D721Med (cell line): ENCODE measurements at regions not wholly inside any gene's neighbourhood (a gene's known extent, or its start where the extent isn't known, plus 50 kb on each side); places are given as distances from the start of the nearest gene placed in this dataset.
A peak's percentile ranks its signal among the peaks of the same experiment; 100 is the strongest.
"Not testable (repeated sequence)": the region's sequence is repeated elsewhere in the genome, so short reads cannot be mapped to it uniquely, and the experiment has no call there.

ENCODE experiments used
- DNase-seq: peaks from one replicate; pipeline ENCODE4 v3.0.0; 2011; ENCODE audit warnings: low spot score; ENCODE audit not compliant: insufficient read length
- FAIRE-seq: peaks from 2 replicates; lab custom pipeline; 2011; peaks lifted over from hg19 to GRCh38; lab: Jason Lieb, UNC
- TF ChIP-seq, protein P1 (sequence below): IDR thresholded peaks from 2 replicates; pipeline ENCODE4 v1.5.1; 2012; ENCODE audit warnings: mild to moderate bottlenecking, control low read depth; ENCODE audit not compliant: insufficient read depth; ENCODE audit errors: missing control alignments

GRCh38 chr13:25005050-25005497, 90.9 kb upstream of the PABPC3 start:
- FAIRE-seq, DNase-seq: not testable (repeated sequence)
- TF ChIP-seq, protein P1, sequence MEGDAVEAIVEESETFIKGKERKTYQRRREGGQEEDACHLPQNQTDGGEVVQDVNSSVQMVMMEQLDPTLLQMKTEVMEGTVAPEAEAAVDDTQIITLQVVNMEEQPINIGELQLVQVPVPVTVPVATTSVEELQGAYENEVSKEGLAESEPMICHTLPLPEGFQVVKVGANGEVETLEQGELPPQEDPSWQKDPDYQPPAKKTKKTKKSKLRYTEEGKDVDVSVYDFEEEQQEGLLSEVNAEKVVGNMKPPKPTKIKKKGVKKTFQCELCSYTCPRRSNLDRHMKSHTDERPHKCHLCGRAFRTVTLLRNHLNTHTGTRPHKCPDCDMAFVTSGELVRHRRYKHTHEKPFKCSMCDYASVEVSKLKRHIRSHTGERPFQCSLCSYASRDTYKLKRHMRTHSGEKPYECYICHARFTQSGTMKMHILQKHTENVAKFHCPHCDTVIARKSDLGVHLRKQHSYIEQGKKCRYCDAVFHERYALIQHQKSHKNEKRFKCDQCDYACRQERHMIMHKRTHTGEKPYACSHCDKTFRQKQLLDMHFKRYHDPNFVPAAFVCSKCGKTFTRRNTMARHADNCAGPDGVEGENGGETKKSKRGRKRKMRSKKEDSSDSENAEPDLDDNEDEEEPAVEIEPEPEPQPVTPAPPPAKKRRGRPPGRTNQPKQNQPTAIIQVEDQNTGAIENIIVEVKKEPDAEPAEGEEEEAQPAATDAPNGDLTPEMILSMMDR = peak; percentile 63

DNA sequence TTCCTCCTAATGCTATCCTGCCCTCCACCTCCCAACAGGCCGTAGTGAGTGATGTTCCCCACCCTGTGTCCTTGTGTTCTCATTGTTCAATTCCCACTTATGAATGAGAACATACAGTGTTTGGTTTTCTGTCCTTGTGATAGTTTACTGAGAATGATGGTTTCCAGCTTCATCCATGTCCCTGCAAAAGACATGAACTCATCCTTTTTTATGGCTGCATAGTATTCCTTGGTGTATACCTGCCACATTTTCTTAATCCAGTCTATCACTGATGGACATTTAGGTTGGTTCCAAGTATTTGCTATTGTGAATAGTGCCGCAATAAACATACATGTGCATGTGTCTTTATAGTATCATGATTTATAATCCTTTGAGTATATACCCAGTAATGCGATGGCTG, 88.5 kb upstream of the PABPC3 start:
- not testable (repeated sequence) for FAIRE-seq, DNase-seq

DNA sequence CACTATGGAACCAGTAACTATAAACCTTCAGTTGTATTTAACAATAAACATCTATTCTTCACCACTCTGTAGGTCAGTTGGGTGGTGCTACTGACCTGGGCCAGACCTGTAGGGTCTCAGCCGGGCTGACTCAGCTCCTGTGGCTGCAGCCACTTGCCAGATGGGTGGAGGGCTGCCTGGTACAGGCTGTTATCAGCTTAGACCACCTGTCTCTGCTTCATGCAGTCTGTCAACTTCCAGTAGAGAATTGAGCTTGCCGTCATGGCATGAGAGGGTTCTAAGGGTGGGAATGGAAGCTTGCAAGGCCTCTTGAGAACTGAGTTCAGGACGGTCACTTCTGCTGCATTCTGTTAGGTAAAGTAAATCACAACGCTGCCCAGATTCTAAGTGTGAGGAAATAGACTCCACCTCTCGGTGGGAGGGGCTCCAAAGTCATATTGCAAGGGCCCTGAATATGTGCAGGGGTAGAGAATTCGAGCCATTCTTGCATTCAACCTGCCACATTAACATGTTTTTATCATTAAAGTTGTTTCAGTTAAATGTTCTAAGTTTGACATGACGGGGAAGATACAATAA, 81.5 kb upstream of the PABPC3 start:
- not testable (repeated sequence) for DNase-seq
- peak; percentile 25 for FAIRE-seq

GRCh38 chr13:25017176-25017575, 78.8 kb upstream of the PABPC3 start:
- FAIRE-seq, DNase-seq: not testable (repeated sequence)

- FAIRE-seq, DNase-seq: not testable (repeated sequence)
Observed at GRCh38 chr13:25017808-25018728, 77.9 kb upstream of the PABPC3 start.

DNA sequence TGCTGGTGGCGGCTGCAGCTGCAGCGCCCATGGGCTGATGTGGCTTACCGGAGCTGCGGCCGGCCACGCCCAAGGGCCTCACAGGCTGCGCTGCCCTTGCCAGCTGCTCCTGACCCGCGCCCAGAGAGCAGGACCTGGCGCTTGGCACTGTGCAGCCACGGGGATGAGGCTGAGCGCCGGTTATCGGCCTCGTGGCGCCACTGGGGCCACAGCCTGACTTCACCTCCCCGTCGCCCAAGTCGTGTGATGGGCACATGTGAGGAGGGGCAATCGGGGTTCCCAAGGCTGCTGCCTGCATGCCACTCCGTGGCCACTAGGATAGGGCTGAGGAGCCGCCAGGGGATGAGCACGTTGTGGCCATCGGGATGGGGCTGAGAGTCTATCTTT, 77.2 kb upstream of the PABPC3 start:
- DNase-seq (no peak), FAIRE-seq (no peak)
- TF ChIP-seq, protein P1 = no peak

GRCh38 chr13:25019741-25020140, 76.2 kb upstream of the PABPC3 start:
- DNase-seq, FAIRE-seq: not testable (repeated sequence)

- DNase-seq (no peak), FAIRE-seq (no peak)
- TF ChIP-seq, protein P1 = no peak
Observed at GRCh38 chr13:25024175-25024574, 71.8 kb upstream of the PABPC3 start.

GRCh38 chr13:25032160-25032559, 63.8 kb upstream of the PABPC3 start:
- FAIRE-seq (no peak), DNase-seq (no peak)
- TF ChIP-seq, protein P1 = no peak
